ENCODE measurements at regions not wholly inside any gene's neighbourhood (a gene's known extent, or its start where the extent isn't known, plus 50 kb on each side); places are given as distances from the start of the nearest gene placed in this dataset.
"Not testable (repeated sequence)": the region's sequence is repeated elsewhere in the genome, so short reads cannot be mapped to it uniquely, and the experiment has no call there.

- DNase-seq = no peak
Measured at GRCh38 chr3:35215525-35216500, 423.5 kb upstream of the ARPP21 start.

- no peak for DNase-seq
Measured at GRCh38 chr3:35216501-35217266, 422.6 kb upstream of the ARPP21 start.

- DNase-seq = peak; percentile 9
Measured at GRCh38 chr3:35223632-35224394, 415.5 kb upstream of the ARPP21 start.

DNA sequence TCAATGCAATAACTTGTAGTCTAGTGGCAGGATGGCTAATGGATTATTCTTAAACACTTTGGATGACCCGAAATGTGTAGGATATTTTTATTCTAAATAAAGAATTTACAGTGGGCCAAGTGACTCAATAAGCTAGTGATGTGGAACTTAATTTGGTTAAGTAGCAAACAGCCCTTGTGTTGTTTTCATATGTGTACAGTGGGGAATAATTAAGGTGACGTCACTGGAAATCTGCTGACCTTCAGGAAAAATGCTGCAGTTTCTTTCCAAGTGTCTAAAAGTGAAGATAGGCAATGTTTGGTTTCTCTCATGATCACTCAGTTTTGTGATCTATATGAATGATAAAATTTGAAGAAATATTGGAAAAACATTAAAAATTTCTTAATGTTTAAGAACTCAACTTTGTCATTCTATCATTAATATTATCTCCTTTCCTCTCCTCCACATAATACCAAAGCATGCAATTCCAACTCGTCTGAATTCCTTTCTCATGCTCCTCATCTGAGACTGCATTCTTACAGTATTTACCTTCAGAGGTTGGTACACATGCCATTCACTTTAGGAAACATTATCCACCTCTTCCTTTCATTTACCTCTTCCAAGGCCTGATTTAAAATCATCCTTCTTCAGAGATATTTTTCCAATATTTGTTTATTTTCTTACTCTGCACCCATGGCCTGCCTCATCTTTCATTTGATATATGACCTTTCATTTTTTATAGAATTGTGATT, 414.6 kb upstream of the ARPP21 start:
- no peak for DNase-seq

- no peak for DNase-seq
Measured at GRCh38 chr3:35241236-35241635, 398.1 kb upstream of the ARPP21 start.

DNA sequence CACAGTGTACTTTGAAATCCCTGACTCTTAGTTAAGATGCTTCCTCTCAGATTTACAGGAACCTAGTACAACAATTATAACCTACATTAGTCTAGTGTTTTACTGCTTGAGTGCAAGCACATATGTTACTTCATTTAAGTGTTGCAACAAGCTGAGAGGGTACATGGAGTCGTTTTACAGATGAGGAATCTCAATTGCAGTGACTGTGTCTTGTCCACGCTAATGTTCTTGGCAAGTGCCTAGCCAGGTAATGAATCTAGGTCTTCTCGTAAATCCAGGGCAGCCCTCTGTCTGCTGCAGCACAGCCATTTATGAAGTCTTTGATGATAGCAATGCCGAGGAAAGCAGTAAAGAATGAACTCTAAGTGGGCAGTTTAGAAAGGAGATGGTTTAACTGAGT, 384.4 kb upstream of the ARPP21 start:
- DNase-seq = no peak

DNA sequence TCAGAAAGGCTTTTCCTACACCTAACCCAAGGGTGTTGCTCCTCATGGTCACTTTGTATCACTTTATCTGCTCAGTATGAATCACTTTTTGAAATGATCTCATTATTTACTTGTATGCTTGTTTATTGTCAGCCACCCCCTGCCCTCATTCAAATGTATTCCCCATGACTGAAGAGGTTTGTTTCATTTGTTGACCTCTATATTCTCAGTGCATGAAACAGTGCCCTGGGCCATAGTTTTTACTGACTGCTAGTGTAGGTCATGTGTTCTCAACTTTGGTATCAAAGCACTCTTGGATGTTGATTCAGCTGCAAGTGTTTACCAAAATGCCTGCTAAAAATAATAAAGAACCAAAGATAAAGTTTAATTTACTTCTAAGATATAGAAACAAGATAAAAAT, 381.7 kb upstream of the ARPP21 start:
- no peak for DNase-seq

DNA sequence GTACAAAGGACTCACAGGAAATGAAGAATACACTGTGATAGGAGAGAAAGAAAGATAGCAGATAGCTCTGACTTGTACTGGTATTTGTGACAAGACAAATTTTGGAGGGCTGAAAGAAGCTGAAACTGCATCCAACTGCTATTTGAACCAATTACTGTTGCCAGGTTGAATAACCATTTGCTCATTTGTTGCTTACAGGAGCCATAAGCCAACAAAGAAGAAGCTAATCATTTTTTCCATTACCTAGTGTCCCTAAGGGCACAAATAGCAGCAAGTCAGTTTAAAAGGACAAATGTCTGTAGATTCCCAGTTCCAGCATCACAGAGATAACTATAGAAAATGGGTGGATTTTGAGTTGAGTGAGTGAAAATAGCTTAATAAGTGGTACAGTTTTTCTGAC, 376.9 kb upstream of the ARPP21 start:
- no peak for DNase-seq

DNA sequence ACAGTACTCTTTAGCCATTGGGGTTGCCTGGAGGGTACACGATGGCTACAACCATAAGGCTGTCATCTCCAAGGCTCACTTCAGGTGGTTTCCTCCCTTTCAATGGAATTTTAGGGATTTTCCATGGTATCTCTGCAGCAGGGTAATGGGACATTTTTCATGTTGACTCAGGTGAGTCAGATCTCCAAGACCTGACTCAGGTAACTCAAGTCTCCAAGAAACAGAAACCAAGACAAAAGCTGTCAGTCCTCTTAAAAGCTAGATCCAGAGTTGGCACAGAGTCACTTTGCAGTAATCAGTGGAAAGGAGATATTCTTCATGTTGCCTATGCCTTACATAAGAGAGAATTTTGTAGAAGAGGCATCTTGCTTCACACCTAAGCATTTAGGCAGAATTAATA, 375.8 kb upstream of the ARPP21 start:
- no peak for DNase-seq

DNA sequence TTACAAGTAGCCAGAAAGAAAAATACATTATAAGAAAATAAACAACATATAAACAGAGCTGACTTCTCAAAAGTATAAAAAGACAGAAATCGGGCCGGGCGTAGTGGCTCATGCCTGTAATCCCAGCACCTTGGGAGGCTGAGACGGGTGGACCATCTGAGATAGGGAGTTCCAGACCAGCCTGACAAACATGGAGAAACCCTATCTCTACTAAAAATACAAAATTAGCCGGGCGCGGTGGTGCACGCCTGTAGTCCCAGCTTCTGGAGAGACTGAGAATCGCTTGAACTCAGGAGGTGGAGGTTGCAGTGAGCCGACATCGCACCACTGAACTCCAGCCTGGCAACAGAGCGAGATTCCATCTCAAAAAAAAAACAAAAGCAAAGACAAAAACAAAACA, 373.3 kb upstream of the ARPP21 start:
- DNase-seq = not testable (repeated sequence)

- DNase-seq = no peak
Measured at GRCh38 chr3:35275768-35276167, 363.6 kb upstream of the ARPP21 start.

GRCh38 chr3:35276568-35276967, 362.8 kb upstream of the ARPP21 start:
- no peak for DNase-seq

- no peak for DNase-seq
Measured at GRCh38 chr3:35291471-35292236, 347.7 kb upstream of the ARPP21 start.

GRCh38 chr3:35292568-35292967, 346.8 kb upstream of the ARPP21 start:
- no peak for DNase-seq

GRCh38 chr3:35295906-35296305, 343.4 kb upstream of the ARPP21 start:
- peak; percentile 13 for DNase-seq

GRCh38 chr3:35296533-35296932, 342.8 kb upstream of the ARPP21 start:
- DNase-seq = peak; percentile 99

GRCh38 chr3:35296944-35297343, 342.4 kb upstream of the ARPP21 start:
- peak; percentile 49 for DNase-seq

DNA sequence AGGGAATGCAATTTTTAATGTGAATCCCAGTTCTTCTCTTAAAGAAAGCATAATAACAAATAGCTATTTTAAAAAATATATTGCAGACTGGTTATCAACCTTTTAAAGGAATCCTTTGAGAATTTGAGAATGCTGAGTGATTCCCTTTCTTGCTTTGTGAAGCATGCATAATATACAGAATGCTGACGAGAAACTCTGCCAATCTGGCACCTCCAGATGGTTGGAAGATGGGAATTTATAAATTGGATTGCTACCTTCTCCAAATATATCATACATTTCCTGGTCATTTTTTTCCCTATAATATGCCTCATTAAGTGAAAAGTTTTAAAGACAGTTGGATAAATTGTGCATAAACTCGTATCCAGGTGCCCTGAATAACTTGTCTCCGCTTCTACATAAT, 333.9 kb upstream of the ARPP21 start:
- DNase-seq = no peak

DNA sequence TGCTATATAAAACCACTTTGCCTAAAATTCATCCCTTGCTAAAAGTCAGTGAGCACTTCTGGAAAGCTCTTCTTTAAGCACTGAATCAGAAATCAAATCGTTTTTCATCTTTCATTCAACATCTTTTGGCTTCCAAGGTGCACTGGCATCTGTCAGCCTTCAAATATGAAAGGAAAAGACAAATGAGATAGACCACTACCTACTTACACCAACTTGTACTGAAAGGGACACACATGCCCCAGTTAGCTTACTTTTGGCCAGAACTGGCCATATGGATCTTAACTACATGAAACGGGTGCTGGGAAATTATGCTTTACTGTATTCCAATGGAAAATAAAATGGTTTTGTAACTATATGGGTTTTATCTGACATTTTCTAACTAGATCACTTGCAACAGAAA, 332.0 kb upstream of the ARPP21 start:
- DNase-seq = no peak

DNA sequence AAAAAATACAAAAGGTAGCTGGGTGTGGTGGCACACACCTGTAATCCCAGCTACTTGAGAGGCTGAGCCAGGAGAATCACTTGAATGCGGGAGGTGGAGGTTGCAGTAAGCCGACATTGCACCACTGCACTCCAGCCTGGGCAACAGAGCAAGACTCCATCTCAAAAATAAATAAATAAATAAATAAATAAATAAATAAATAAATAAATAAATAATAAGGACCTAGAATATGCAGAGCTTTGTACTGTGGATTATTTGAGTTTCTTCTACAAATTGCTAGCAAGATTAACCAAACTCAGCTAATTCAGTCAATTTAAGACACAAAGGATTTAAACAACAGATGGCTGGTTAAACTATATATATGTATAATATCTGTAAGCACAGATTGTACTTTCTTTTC, 322.5 kb upstream of the ARPP21 start:
- not testable (repeated sequence) for DNase-seq

GRCh38 chr3:35320646-35321407, 318.5 kb upstream of the ARPP21 start:
- DNase-seq = no peak

Data from MV-4-11 (cell line).